K562 (cell line): ENCODE measurements at regions not wholly inside any gene's neighbourhood (a gene's known extent, or its start where the extent isn't known, plus 50 kb on each side); places are given as distances from the start of the nearest gene placed in this dataset.
A peak's percentile ranks its signal among the peaks of the same experiment; 100 is the strongest.

Experiments used
- ARID3B ChIP-seq: fragments of 250-450 bp; sonication (Bioruptor Pico); IDR thresholded peaks from 2 replicates; pipeline ENCODE4 v1.4.0; 2020; ENCODE audit warnings: borderline replicate concordance
- DLX4 ChIP-seq: fragments of 250-450 bp; sonication (Bioruptor Pico); IDR thresholded peaks from 2 replicates; pipeline ENCODE4 v1.6.1; 2021; ENCODE audit warnings: mild to moderate bottlenecking
- EP300 ChIP-seq: IDR thresholded peaks from 2 replicates; pipeline ENCODE4 v1.6.1; 2012; ENCODE audit warnings: low read length, improper control_type of control experiment
- LCOR ChIP-seq: sonication (generic); formaldehyde crosslinking; IDR thresholded peaks from 2 replicates; pipeline ENCODE4 v1.8.0; 2022; ENCODE audit warnings: mild to moderate bottlenecking, missing genetic modification reagents
- NCOR1 ChIP-seq: fragments of 450-650 bp; IDR thresholded peaks from 2 replicates; pipeline ENCODE4 v1.6.1; 2016; ENCODE audit warnings: mild to moderate bottlenecking, moderate library complexity
- NR0B1 ChIP-seq: fragments of 450-650 bp; IDR thresholded peaks from one replicate; pipeline ENCODE4 v1.6.1; 2018; ENCODE audit warnings: mild to moderate bottlenecking, moderate library complexity; ENCODE audit not compliant: partially characterized antibody
- PBX2 ChIP-seq, 2 experiments: IDR thresholded peaks in 1 of 2; conservative IDR thresholded peaks in 1 of 2; 2 replicates each; pipeline ENCODE4 v1.6.1; 2016; ENCODE audit warnings: low read depth in 2 of 2, mild to moderate bottlenecking in 1 of 2, missing compliant biosample characterization in 1 of 2, missing genetic modification characterization in 1 of 2, moderate library complexity in 1 of 2
- TSHZ1 ChIP-seq: fragments of 250-450 bp; sonication (Bioruptor Pico); IDR thresholded peaks from 2 replicates; pipeline ENCODE4 v1.4.0; 2020; ENCODE audit warnings: mild to moderate bottlenecking, moderate library complexity
- ZBTB43 ChIP-seq: sonication (generic); formaldehyde crosslinking; IDR thresholded peaks from 2 replicates; pipeline ENCODE4 v1.8.0; 2023; ENCODE audit warnings: mild to moderate bottlenecking, missing genetic modification reagents
- ZNF280A ChIP-seq: fragments of 450-650 bp; IDR thresholded peaks from 2 replicates; pipeline ENCODE4 v1.6.1; 2018; ENCODE audit warnings: mild to moderate bottlenecking, low read depth; ENCODE audit not compliant: partially characterized antibody
- ZNF655 ChIP-seq: fragments of 250-450 bp; sonication (Bioruptor Pico); IDR thresholded peaks from 2 replicates; pipeline ENCODE4 v1.5.0; 2021

- TF ChIP-seq TSHZ1, result no peak
- TF ChIP-seq ZBTB43 (CRISPR knock-in tag), result no peak
- TF ChIP-seq DLX4, result no peak
- 0 out of 2 replicates have a peak, but pooled peaks have one; percentile 50 for TF ChIP-seq PBX2 (CRISPR knock-in tag; IDR thresholded peaks at IDR 0.05; ENCODE audit: low read depth)
- no peak; the same call in 1 of the 2 replicates for TF ChIP-seq PBX2 (tag; conservative IDR thresholded peaks at IDR 0.05; ENCODE audit: low read depth)
- TF ChIP-seq NCOR1, result no peak
- 0 out of 2 replicates have a peak, but pooled peaks have one; percentile 42 for TF ChIP-seq LCOR
- no peak for TF ChIP-seq NR0B1
- no peak for TF ChIP-seq ZNF655 (CRISPR knock-in tag)
- TF ChIP-seq ARID3B, result no peak
- peak; percentile 65; the same call in 1 of the 2 replicates for TF ChIP-seq EP300
- TF ChIP-seq ZNF280A, result no peak
Observed at GRCh38 chr16:85359147-85359822, 247.0 kb upstream of the CIBAR2 start (continued).
